A673 (cell line): ENCODE measurements at regions not wholly inside any gene's neighbourhood (a gene's known extent, or its start where the extent isn't known, plus 50 kb on each side); places are given as distances from the start of the nearest gene placed in this dataset.
"Not testable (repeated sequence)": the region's sequence is repeated elsewhere in the genome, so short reads cannot be mapped to it uniquely, and the experiment has no call there.

ENCODE experiments used
- BruUV-seq: library from RNA; stranded (reverse); fragments of 400-500 nt; replicated peaks from 2 replicates; lab custom pipeline; 2021; lab: Mats Ljungman, UMichigan
- CTCF ChIA-PET: fragments of 300-600 bp; sonication (Branson Sonifier 250); formaldehyde crosslinking; loops from one replicate; lab custom pipeline; 2022; ENCODE audit warnings: antibody characterized with exemption; lab: Charles Lee
- POLR2A ChIA-PET: fragments of 300-600 bp; sonication (Branson Sonifier 250); formaldehyde crosslinking; loops from one replicate; lab custom pipeline; 2022; ENCODE audit warnings: antibody characterized with exemption; ENCODE audit not compliant: low non-redundant PET; lab: Charles Lee
- DNase-seq: peaks from one replicate; pipeline ENCODE4 v3.0.0-alpha.2; 2015; ENCODE audit warnings: low spot score
- H3K27ac ChIP-seq: fragments of 200-600 bp; sonication (generic); 2 replicates; pipeline ENCODE4 v1.5.1; 2016; ENCODE audit warnings: mixed run types, low read depth, mild to moderate bottlenecking, mixed read lengths, antibody characterized with exemption, low read length; ENCODE audit not compliant: poor library complexity, severe bottlenecking
- H3K27me3 ChIP-seq: fragments of 200-600 bp; sonication (generic); replicated peaks from 2 replicates; pipeline ENCODE4 v1.6.1; 2017; ENCODE audit warnings: mixed run types, low read depth, mild to moderate bottlenecking, mixed read lengths, antibody characterized with exemption, low read length; ENCODE audit not compliant: insufficient read depth, poor library complexity
- H3K36me3 ChIP-seq: fragments of 200-600 bp; sonication (generic); 2 replicates; pipeline ENCODE4 v1.6.1; 2016; ENCODE audit warnings: mixed run types, mild to moderate bottlenecking, mixed read lengths, antibody characterized with exemption, low read length; ENCODE audit not compliant: insufficient read depth, poor library complexity, severe bottlenecking
- H3K4me1 ChIP-seq: fragments of 200-600 bp; sonication (generic); 2 replicates; pipeline ENCODE4 v1.6.1; 2017; ENCODE audit warnings: mixed run types, mild to moderate bottlenecking, mixed read lengths, antibody characterized with exemption, low read length; ENCODE audit not compliant: insufficient read depth, poor library complexity, severe bottlenecking
- H3K4me3 ChIP-seq: fragments of 200-600 bp; sonication (generic); 2 replicates; pipeline ENCODE4 v1.5.1; 2016; ENCODE audit warnings: low read depth, mixed run types, mild to moderate bottlenecking, mixed read lengths, low read length; ENCODE audit not compliant: poor library complexity, severe bottlenecking
- H3K9me3 ChIP-seq: fragments of 200-600 bp; sonication (generic); 2 replicates; pipeline ENCODE4 v1.6.1; 2016; ENCODE audit warnings: mixed run types, low read depth, mild to moderate bottlenecking, mixed read lengths, antibody characterized with exemption, low read length; ENCODE audit not compliant: poor library complexity, severe bottlenecking
- EZH2 ChIP-seq: fragments of 200-600 bp; sonication (generic); IDR thresholded peaks from 2 replicates; pipeline ENCODE4 v1.6.1; 2017; ENCODE audit warnings: borderline replicate concordance, low read depth, mild to moderate bottlenecking, mixed read lengths, antibody characterized with exemption, low read length; ENCODE audit not compliant: poor library complexity, severe bottlenecking
- intact Hi-C: fragments of 100-400 bp; cut with micrococcal nuclease; formaldehyde crosslinking; loops from one replicate; pipeline ENCODE4 v1.10.0; 2022; ENCODE audit not compliant: unreplicated experiment
- TF ChIP-seq, protein P1 (sequence below): fragments of 300-800, 200-600 bp; sonication (generic); conservative IDR thresholded peaks from 2 replicates; pipeline ENCODE4 v1.5.1; 2017; ENCODE audit warnings: low read depth, mild to moderate bottlenecking, antibody characterized with exemption, low read length, moderate library complexity, mixed read lengths

DNA sequence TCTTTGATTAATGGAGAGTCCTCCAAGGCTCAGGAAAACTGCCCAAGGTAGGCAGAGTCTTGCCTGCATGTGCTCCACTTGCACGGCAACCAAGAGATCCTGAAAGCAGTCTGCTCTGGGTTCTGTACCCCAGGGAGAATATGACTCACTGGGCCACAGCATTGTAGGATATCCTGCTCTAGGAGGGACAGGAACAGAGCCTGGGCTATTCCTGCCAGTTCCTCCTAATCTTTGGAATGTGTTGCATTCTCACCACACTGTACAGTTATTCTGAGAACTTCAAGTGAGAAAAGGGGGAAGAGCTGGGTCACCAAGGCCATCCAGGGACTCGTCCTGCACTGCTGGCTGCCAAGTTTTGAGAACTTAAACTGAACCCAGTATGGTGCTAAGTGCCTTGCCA lies 278.5 kb downstream of the MATN1 start:
- no peaks in the 10 kb centered on the region for H3K27me3 ChIP-seq
- H3K36me3 ChIP-seq: no peaks in the 10 kb centered on the region
- H3K4me3 ChIP-seq: no peak overlapping the region
- ChIA-PET CTCF (interaction anchor here (0.6 kb wide), 1 partner anchor 65 kb away, joined by 3 read pairs; no protein-coding TSS in a partner anchor), POLR2A (no interaction called here)
- no peaks in the 10 kb centered on the region for H3K9me3 ChIP-seq
- intact Hi-C loops: no loop called here
- BruUV-seq: no TSS peak
- peak; percentile 18 for DNase-seq
- H3K27ac ChIP-seq: no peak overlapping the region
- no peaks in the 10 kb centered on the region for H3K4me1 ChIP-seq
- TF ChIP-seq, protein P1, sequence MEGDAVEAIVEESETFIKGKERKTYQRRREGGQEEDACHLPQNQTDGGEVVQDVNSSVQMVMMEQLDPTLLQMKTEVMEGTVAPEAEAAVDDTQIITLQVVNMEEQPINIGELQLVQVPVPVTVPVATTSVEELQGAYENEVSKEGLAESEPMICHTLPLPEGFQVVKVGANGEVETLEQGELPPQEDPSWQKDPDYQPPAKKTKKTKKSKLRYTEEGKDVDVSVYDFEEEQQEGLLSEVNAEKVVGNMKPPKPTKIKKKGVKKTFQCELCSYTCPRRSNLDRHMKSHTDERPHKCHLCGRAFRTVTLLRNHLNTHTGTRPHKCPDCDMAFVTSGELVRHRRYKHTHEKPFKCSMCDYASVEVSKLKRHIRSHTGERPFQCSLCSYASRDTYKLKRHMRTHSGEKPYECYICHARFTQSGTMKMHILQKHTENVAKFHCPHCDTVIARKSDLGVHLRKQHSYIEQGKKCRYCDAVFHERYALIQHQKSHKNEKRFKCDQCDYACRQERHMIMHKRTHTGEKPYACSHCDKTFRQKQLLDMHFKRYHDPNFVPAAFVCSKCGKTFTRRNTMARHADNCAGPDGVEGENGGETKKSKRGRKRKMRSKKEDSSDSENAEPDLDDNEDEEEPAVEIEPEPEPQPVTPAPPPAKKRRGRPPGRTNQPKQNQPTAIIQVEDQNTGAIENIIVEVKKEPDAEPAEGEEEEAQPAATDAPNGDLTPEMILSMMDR: no peak
- TF ChIP-seq EZH2: no peak

DNA sequence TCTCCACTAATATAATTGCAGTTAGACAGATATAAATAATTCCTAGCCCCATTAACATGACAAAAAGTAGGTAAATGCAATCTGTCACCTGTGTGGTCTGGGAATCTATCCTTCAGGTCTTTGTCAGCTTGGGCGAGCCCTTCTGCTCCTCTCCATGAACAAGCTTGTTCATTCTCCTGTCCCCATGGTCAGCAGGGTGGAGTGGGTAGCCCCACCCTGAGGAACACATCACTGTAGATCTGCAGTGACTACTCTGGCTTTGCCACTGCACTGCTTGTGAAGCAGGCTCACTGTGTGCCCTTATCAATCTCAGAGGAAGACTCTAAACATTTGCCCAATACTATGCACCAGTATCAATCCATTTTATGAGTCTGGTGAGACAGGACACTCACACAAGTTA lies 279.0 kb downstream of the MATN1 start:
- CTCF ChIA-PET: no interaction called here
- no peaks in the 10 kb centered on the region for H3K27me3 ChIP-seq
- BruUV-seq: no TSS peak
- no peaks in the 10 kb centered on the region for H3K9me3 ChIP-seq
- intact Hi-C loops: no loop called here
- POLR2A ChIA-PET: no interaction called here
- no peaks in the 10 kb centered on the region for H3K36me3 ChIP-seq
- no peak overlapping the region for H3K27ac ChIP-seq
- no peak overlapping the region for H3K4me3 ChIP-seq
- DNase-seq: no peak
- no peaks in the 10 kb centered on the region for H3K4me1 ChIP-seq
- no peak for TF ChIP-seq EZH2
- TF ChIP-seq, protein P1: no peak

DNA sequence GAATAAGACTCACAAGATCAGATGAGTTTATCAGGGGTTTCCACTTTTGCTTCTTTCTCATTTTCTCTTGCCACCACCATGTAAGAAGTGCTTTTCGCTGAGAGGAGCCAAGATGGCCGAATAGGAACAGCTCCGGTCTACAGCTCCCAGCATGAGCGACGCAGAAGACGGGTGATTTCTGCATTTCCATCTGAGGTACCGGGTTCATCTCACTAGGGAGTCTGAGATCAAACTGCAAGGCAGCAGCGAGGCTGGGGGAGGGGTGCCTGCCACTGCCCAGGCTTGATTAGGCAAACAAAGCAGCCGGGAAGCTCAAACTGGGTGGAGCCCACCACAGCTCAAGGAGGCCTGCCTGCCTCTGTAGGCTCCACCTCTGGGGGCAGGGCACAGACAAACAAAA lies 285.1 kb downstream of the MATN1 start:
- BruUV-seq, CTCF ChIA-PET, H3K27ac ChIP-seq, H3K27me3 ChIP-seq, H3K4me1 ChIP-seq, H3K36me3 ChIP-seq, DNase-seq, H3K9me3 ChIP-seq, POLR2A ChIA-PET, H3K4me3 ChIP-seq: not testable (repeated sequence)
- intact Hi-C loops: loop anchor here (10.0 kb wide), 1 partner anchor 267 kb away; no protein-coding TSS in a partner anchor

DNA sequence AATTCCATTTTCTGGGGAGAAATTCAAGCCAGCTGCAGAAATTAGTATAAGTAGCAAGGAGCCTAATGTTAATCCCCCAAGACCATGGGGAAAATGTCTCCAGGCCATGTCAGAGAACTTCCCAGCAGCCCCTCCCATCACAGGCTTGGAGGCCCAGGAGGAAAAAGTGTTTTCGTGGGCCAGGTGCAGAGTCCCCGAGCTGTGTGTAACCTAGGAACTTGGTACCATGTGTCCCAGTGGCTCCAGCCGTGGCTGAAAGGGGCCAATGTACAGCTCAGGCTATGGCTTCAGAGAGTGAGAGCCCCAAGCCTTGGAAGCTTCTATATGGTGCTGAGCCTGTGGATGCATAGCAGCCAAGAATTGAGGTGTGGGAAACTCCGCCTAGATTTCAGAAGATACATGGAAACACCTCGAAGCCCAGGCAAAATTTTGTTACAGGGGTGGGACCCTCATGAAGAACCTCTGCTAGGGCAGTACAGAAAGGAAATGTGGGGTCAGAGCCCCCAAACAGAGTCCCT lies 286.3 kb downstream of the MATN1 start:
- no TSS peak for BruUV-seq
- H3K4me1 ChIP-seq: no peaks in the 10 kb centered on the region
- H3K4me3 ChIP-seq: no peak overlapping the region
- no peaks in the 10 kb centered on the region for H3K9me3 ChIP-seq
- DNase-seq: no peak
- no peak overlapping the region for H3K27ac ChIP-seq
- TF ChIP-seq, protein P1: no peak
- no peak for TF ChIP-seq EZH2
- ChIA-PET CTCF (no interaction called here), POLR2A (no interaction called here)
- no peaks in the 10 kb centered on the region for H3K27me3 ChIP-seq
- intact Hi-C loops: loop anchor here (10.0 kb wide), 1 partner anchor 268 kb away; no protein-coding TSS in a partner anchor
- H3K36me3 ChIP-seq: no peaks in the 10 kb centered on the region
